IPS-20b (cell line): ENCODE measurements at regions not wholly inside any gene's neighbourhood (a gene's known extent, or its start where the extent isn't known, plus 50 kb on each side); places are given as distances from the start of the nearest gene placed in this dataset.

Experiments used
- H3K27ac ChIP-seq: one replicate; pipeline ENCODE4 v1.5.1; 2013; ENCODE audit warnings: low read length
- H3K27me3 ChIP-seq: 2 replicates; pipeline ENCODE4 v1.6.1; 2013; ENCODE audit warnings: mild to moderate bottlenecking, low read length, inconsistent platforms; ENCODE audit not compliant: insufficient read depth
- H3K36me3 ChIP-seq: 2 replicates; pipeline ENCODE4 v1.6.1; 2013; ENCODE audit warnings: low read depth, mild to moderate bottlenecking, inconsistent platforms, low read length, moderate library complexity; ENCODE audit not compliant: insufficient read depth
- H3K4me1 ChIP-seq: 2 replicates; pipeline ENCODE4 v1.6.1; 2013; ENCODE audit warnings: mild to moderate bottlenecking, control low read depth, inconsistent platforms, low read length, moderate library complexity; ENCODE audit not compliant: insufficient read depth
- H3K4me3 ChIP-seq: 2 replicates; pipeline ENCODE4 v1.5.1; 2013; ENCODE audit warnings: mild to moderate bottlenecking, low read length, inconsistent platforms
- H3K9ac ChIP-seq: 2 replicates; pipeline ENCODE4 v1.6.1; 2013; ENCODE audit warnings: low read depth, mild to moderate bottlenecking, inconsistent platforms, low read length, moderate library complexity
- H3K9me3 ChIP-seq: 2 replicates; pipeline ENCODE4 v1.6.1; 2013; ENCODE audit warnings: mild to moderate bottlenecking, low read depth, low read length, inconsistent platforms; ENCODE audit not compliant: insufficient read depth

DNA sequence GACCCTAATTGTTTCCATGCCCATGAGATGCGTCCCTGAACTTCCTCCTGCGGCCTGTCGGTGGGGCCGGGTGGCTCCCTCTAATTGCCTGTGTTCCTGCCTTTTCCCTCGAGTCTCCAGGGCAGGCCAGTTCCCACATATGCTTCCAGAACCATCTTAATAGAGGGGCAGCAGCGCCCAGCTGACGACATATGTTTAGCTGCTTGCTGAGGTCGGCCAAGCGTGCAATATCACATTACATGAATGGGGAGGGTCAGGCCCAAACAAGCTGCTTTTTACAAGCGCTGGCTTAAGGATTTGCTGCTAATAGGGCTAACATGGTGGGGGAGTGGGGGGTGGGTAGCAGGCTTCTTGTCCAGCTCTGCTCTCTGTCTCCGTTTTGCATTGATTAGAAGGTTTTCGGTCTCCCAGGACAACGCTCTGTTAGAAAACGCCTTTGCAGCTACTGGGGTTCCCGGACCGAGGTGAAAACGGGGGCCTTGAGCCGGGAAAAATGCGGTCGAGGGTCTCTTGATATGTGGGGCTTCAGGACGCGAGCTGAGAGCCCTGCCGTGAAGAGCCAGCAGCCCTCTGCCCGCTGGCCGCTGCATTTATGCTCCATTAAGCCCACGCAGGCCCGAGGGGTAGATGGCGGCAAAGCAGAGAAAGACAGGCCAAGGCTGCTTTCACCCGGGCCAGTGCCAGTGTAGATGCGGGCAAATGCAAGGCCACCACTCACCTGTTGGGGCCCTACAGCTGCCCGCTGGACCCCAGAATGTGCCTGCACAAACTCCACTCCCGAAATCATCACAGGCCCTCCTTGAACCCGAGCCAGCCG is 308.5 kb downstream of the BMP7 start:
- Histone ChIP-seq H3K4me3 (no peak overlapping the region), H3K4me1 (peaks cover 6% of the 10 kb centered on the region; the same call in 1 of the 2 replicates), H3K9me3 (no peaks in the 10 kb centered on the region), H3K27ac (no peak overlapping the region), H3K27me3 (peaks cover 49% of the 10 kb centered on the region), H3K36me3 (no peaks in the 10 kb centered on the region), H3K9ac (no peak overlapping the region)

- H3K4me3 ChIP-seq, result no peak overlapping the region
- no peak overlapping the region for H3K27ac ChIP-seq
- no peaks in the 10 kb centered on the region for H3K9me3 ChIP-seq
- H3K4me1 ChIP-seq, result peaks cover 5% of the 10 kb centered on the region; the same call in 1 of the 2 replicates
- no peaks in the 10 kb centered on the region for H3K36me3 ChIP-seq
- no peak overlapping the region for H3K9ac ChIP-seq
- H3K27me3 ChIP-seq, result peaks cover 15% of the 10 kb centered on the region; the same call in 1 of the 2 replicates
These were observed 301.5 kb downstream of the BMP7 start for GRCh38 chr20:56964901-56965300.

GRCh38 chr20:56967916-56968315 is 298.5 kb downstream of the BMP7 start:
- Histone ChIP-seq H3K36me3 (no peaks in the 10 kb centered on the region), H3K9me3 (no peaks in the 10 kb centered on the region), H3K4me3 (no peak overlapping the region), H3K27ac (no peak overlapping the region), H3K9ac (no peak overlapping the region), H3K4me1 (peaks cover 17% of the 10 kb centered on the region; the same call in 1 of the 2 replicates), H3K27me3 (peaks cover 29% of the 10 kb centered on the region; the same call in 1 of the 2 replicates)

DNA sequence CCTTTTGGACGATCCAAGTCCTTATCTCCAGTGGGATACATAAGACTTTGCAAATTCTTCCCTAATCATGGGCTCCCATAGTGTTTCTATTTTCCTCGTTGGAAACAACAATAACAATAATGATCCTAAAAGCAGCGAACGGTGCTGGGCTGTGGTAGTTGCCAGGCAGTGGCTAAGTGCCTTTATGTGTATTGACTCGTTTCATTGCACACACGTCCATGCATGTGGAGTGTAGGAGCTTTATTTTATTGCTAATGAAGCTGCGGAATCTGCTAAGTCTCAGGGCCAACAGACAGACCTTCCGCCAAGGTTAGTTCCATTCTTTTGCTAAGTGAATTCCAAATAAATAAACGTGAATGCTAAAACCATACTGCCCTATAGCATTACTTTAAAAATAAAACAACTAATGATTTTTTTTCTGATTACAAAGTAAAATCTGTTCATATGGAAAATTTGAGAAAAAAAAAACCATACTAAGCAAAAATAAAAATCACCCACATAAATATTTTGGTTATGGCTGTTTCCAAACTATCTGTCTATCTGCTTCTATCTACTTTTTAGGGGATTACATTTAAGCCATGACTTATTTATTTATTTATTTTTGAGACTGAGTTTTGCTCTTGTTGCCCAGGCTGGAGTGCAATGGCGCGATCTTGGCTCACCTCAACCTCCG is 297.9 kb downstream of the BMP7 start:
- H3K27me3 ChIP-seq, result peaks cover 35% of the 10 kb centered on the region; the same call in 1 of the 2 replicates
- no peaks in the 10 kb centered on the region for H3K9me3 ChIP-seq
- H3K36me3 ChIP-seq, result no peaks in the 10 kb centered on the region

DNA sequence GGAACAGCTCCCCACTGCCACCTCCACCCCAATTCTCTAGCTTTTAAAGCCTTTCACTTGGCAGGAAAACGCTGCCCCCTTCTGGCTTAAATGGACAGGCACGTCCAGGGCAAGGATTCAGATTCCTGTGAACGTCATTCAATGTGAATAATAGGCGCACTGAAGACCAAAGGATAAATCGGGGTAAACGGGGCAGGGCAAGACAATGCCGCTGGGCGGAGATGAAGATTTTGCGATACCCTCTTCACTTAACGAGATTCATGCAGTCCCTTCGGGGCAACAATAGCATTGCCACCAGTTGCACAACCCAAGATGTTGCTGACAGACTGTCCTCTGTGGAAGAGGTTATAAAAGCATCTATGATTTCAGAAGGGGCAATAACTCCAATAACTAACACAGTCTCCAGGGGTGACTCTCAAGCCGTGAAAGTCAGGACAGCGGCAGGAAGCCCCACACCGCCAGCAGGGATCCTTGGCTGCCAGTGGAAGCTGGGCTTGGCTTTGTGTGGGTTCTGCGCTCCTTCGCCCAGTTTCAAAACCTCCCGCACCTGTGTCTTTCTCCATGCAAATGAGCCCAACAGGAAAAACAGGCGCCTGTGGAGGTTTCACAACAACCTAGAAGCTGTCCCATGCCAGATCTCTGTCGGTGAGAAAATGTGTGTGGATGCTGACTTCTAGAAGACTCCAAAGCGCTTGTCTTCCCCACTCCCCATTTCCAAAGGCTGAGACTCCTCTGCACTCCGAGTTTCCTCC is 291.8 kb downstream of the BMP7 start:
- peak overlapping the region; percentile 52; the same call in 1 of the 2 replicates for H3K4me3 ChIP-seq
- H3K27me3 ChIP-seq, result peaks cover 60% of the 10 kb centered on the region
- no peak overlapping the region; the same call in 1 of the 2 replicates for H3K9ac ChIP-seq
- no peaks in the 10 kb centered on the region for H3K36me3 ChIP-seq
- H3K4me1 ChIP-seq, result peaks cover 29% of the 10 kb centered on the region
- H3K27ac ChIP-seq, result no peak overlapping the region
- H3K9me3 ChIP-seq, result no peaks in the 10 kb centered on the region

More for the DNA sequence above, 297.9 kb downstream of the BMP7 start:
- no peak overlapping the region for H3K27ac ChIP-seq
- H3K9ac ChIP-seq, result no peak overlapping the region
- peaks cover 23% of the 10 kb centered on the region; the same call in 1 of the 2 replicates for H3K4me1 ChIP-seq
- H3K4me3 ChIP-seq, result no peak overlapping the region

DNA sequence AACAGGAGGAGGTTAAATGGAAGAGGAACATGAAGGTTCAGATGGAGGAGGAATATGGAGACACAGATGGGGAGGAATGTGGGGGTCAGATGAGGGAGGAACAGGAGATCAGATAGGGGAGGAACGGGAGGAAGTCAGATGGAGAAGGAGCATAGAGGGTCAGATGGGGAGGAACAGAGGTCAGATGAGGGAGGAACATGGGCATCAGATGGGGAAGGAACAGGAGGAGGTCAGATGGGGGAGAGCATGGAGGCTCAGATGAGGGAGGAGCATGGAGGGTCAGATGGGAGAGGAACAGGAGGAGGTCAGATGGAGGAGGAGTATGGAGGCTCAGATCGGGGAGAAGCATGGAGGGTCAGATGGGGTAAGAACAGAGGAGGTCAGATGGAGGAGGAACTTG is 290.6 kb downstream of the BMP7 start:
- H3K27ac ChIP-seq, result no peak overlapping the region
- H3K4me1 ChIP-seq, result peaks cover 29% of the 10 kb centered on the region
- no peak overlapping the region for H3K9ac ChIP-seq
- no peak overlapping the region for H3K4me3 ChIP-seq
- no peaks in the 10 kb centered on the region for H3K36me3 ChIP-seq
- no peaks in the 10 kb centered on the region for H3K9me3 ChIP-seq
- peaks cover 54% of the 10 kb centered on the region for H3K27me3 ChIP-seq

DNA sequence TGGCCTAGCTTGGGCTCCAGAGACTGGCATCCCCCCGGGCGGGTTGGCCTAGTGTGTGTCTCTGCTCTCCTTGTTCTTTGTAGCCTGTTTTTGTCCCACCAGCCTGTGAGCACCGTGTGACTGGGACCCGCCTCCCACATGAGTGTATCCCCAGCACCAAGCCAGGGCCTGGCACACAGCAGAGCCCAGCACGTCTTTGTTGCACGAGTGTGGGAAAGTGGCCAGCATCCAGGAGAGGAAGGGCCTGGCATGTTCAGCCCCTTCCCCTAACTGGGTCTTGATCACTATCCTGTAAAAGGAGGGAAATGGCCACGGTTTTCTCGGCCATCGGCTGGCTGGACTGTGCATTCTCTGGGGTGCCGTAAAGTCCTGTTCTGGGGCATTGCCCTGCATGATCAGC is 290.1 kb downstream of the BMP7 start:
- peaks cover 49% of the 10 kb centered on the region for H3K27me3 ChIP-seq

GRCh38 chr20:56978475-56978874 is 288.0 kb downstream of the BMP7 start:
- Histone ChIP-seq H3K27me3 (peaks cover 29% of the 10 kb centered on the region), H3K4me1 (peaks cover 12% of the 10 kb centered on the region), H3K9ac (no peak overlapping the region)

More for the DNA sequence above, 290.1 kb downstream of the BMP7 start:
- Histone ChIP-seq H3K4me1 (peaks cover 29% of the 10 kb centered on the region), H3K9me3 (no peaks in the 10 kb centered on the region), H3K4me3 (no peak overlapping the region), H3K36me3 (no peaks in the 10 kb centered on the region), H3K27ac (no peak overlapping the region), H3K9ac (no peak overlapping the region)

DNA sequence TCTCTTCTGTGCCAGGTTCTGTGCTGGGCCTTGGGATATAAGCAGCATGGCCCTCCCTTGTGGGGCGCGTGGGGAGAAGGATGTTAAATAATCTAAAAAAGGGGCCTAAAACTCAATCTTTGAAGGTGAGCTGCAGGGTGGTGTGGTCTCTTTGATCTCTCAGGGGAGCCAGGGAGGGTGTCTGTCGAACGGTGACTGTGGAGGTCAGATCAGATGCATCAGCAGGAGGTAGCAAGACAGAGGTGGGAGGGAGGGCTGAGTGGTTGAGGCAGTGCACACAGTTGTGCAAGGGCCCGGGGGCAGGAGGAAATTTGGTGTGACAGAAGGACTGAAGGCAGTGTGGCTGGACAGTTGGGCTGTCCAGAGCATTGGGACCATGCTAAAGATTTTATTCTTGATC is 287.3 kb downstream of the BMP7 start:
- H3K9me3 ChIP-seq, result peaks cover 4% of the 10 kb centered on the region; the same call in 1 of the 2 replicates
- H3K4me1 ChIP-seq, result peaks cover 5% of the 10 kb centered on the region; the same call in 1 of the 2 replicates
- H3K27ac ChIP-seq, result no peak overlapping the region
- H3K4me3 ChIP-seq, result no peak overlapping the region
- H3K9ac ChIP-seq, result no peak overlapping the region
- H3K36me3 ChIP-seq, result no peaks in the 10 kb centered on the region
- H3K27me3 ChIP-seq, result peaks cover 22% of the 10 kb centered on the region

More at GRCh38 chr20:56978475-56978874, 288.0 kb downstream of the BMP7 start:
- H3K9me3 ChIP-seq, result no peaks in the 10 kb centered on the region
- H3K36me3 ChIP-seq, result no peaks in the 10 kb centered on the region
- H3K4me3 ChIP-seq, result no peak overlapping the region
- no peak overlapping the region for H3K27ac ChIP-seq

DNA sequence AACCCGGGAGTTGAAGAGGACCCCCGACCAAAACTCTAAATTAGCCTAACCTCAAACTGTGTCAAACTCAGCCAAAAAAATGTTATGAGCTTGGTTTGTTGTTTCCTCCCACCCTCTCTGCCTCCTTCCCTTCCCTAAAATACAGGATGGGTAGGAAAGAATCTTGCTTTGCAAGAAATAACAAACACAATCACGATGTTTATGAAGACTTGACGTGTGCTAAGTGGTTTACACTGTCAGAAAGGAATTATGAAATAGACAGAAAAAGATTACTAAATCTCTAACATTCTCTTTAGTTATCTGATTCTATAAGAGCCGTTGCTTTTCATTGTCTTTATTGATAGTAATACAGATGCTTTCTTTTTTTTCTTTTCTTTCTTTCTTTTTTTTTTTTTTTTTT is 285.1 kb downstream of the BMP7 start:
- H3K9ac ChIP-seq, result no peak overlapping the region
- no peaks in the 10 kb centered on the region for H3K4me1 ChIP-seq
- no peaks in the 10 kb centered on the region for H3K36me3 ChIP-seq
- H3K27me3 ChIP-seq, result peaks cover under 1% of the 10 kb centered on the region; the same call in 1 of the 2 replicates
- H3K4me3 ChIP-seq, result no peak overlapping the region
- peaks cover 18% of the 10 kb centered on the region for H3K9me3 ChIP-seq
- H3K27ac ChIP-seq, result no peak overlapping the region

- Histone ChIP-seq H3K36me3 (no peaks in the 10 kb centered on the region), H3K4me3 (no peak overlapping the region), H3K4me1 (no peaks in the 10 kb centered on the region), H3K27ac (no peak overlapping the region), H3K9me3 (peaks cover 18% of the 10 kb centered on the region), H3K9ac (no peak overlapping the region), H3K27me3 (no peaks in the 10 kb centered on the region)
These were observed 282.6 kb downstream of the BMP7 start for GRCh38 chr20:56983813-56984212.
